Prostate gland (tissue), 2 donors: ENCODE measurements at regions not wholly inside any gene's neighbourhood (a gene's known extent, or its start where the extent isn't known, plus 50 kb on each side); places are given as distances from the start of the nearest gene placed in this dataset.

ENCODE experiments used
- DNase-seq: peaks from one replicate; pipeline ENCODE4 v3.0.0-alpha.2; 2019; ENCODE audit warnings: low spot score
- H3K27ac ChIP-seq, 2 donors: fragments of 200-600 bp; sonication (generic); 2 replicates each; pipeline ENCODE4 v1.5.1; 2017 to 2019
- H3K27me3 ChIP-seq: fragments of 200-600 bp; sonication (generic); replicated peaks from 2 replicates; pipeline ENCODE4 v1.5.1; 2019; ENCODE audit not compliant: insufficient read depth
- H3K36me3 ChIP-seq, 2 donors: fragments of 200-600 bp; sonication (generic); 1 replicate in 1 of 2; 2 replicates in 1 of 2; pipeline versions ENCODE4 v1.5.1 to v1.8.1; 2017 to 2019
- H3K4me1 ChIP-seq: fragments of 200-600 bp; sonication (generic); replicated peaks from 2 replicates; pipeline ENCODE4 v1.5.1; 2019
- H3K4me3 ChIP-seq, 2 donors: fragments of 200-600 bp; sonication (generic); 2 replicates each; pipeline ENCODE4 v1.5.1; 2017 to 2019
- H3K9me3 ChIP-seq: fragments of 200-600 bp; sonication (generic); 2 replicates; pipeline ENCODE4 v1.5.1; 2017
- POLR2A ChIP-seq: fragments of 450-650 bp; IDR thresholded peaks from one replicate; pipeline ENCODE4 v1.6.1; 2016; ENCODE audit warnings: antibody characterized with exemption, mild to moderate bottlenecking
- POLR2AphosphoS5 ChIP-seq: sonication (generic); formaldehyde crosslinking; IDR thresholded peaks from one replicate; pipeline ENCODE4 v1.6.1; 2017; ENCODE audit warnings: antibody characterized with exemption
- WGBS: methylation state at CpG from one replicate; pipeline ENCODE4 v1.1.5; 2018; 5-methylcytosine and 5-hydroxymethylcytosine counted together
- intact Hi-C: fragments of 100-400 bp; cut with DNase I; formaldehyde crosslinking; loops from one replicate; pipeline ENCODE4 v1.14.2; 2022
- TF ChIP-seq, protein P1 (sequence below), 4 experiments: fragments of 200-600 bp in 2 of 4; fragments of 450-650 bp in 2 of 4; sonication (generic) in 2 of 4; IDR thresholded peaks; 1 replicate in 3 of 4; 2 replicates in 1 of 4; pipeline ENCODE4 v1.5.1; 2016 to 2019; ENCODE audit warnings: antibody characterized with exemption in 4 of 4, mild to moderate bottlenecking in 2 of 4, moderate library complexity in 2 of 4

GRCh38 chr10:78147202-78147601 is 113.5 kb downstream of the RPS24 start:
- intact Hi-C loops, result no loop called here
- Histone ChIP-seq H3K4me1 (no peaks in the 10 kb centered on the region), H3K36me3 (no peaks in the 10 kb centered on the region), H3K27ac (no peak overlapping the region), H3K9me3 (no peaks in the 10 kb centered on the region), H3K27me3 (no peaks in the 10 kb centered on the region), H3K4me3 (no peak overlapping the region)
- DNase-seq, result no peak
- TF ChIP-seq, protein P1, sequence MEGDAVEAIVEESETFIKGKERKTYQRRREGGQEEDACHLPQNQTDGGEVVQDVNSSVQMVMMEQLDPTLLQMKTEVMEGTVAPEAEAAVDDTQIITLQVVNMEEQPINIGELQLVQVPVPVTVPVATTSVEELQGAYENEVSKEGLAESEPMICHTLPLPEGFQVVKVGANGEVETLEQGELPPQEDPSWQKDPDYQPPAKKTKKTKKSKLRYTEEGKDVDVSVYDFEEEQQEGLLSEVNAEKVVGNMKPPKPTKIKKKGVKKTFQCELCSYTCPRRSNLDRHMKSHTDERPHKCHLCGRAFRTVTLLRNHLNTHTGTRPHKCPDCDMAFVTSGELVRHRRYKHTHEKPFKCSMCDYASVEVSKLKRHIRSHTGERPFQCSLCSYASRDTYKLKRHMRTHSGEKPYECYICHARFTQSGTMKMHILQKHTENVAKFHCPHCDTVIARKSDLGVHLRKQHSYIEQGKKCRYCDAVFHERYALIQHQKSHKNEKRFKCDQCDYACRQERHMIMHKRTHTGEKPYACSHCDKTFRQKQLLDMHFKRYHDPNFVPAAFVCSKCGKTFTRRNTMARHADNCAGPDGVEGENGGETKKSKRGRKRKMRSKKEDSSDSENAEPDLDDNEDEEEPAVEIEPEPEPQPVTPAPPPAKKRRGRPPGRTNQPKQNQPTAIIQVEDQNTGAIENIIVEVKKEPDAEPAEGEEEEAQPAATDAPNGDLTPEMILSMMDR (IDR thresholded peaks at IDR 0.05), result no peak
- TF ChIP-seq POLR2AphosphoS5 (no peak), POLR2A (no peak)

DNA sequence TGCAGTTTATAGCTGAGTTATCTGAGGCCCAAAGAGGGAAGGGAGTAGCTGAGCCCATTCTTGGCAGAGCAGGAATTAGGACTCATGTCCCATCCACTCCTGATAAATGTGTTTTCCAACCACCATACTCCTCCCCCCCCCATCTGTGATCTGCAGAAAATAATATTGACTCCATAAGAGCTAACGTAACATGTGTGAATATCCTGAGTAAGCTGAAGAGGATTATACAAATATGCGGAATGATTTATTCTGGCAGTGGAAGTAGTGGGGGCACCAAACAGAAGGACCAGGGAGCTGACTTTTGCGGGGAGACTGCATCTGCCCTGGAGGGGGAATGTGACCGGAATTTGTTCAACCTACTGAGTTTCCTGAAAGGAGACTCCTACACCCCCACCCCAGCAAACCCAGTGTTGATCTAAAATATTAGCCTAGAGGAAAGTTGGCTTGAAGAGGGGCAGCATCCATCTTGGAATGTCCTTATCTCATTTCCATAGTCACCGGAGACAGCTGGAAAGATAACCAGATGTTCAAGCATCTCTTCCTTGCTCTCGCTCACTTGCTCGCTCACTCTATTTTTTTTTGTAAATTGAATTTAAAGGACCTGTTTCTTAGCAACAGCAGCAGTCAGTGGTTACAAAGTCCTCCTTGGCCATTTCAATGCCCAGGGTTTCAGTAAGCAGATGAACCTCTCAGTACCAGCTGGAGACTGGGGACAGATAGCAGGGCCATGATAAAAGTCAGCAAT is 114.7 kb downstream of the RPS24 start:
- H3K27ac ChIP-seq, result no peak overlapping the region
- no peak overlapping the region for H3K4me3 ChIP-seq
- H3K9me3 ChIP-seq, result no peaks in the 10 kb centered on the region
- WGBS, result 88% methylated on average over 7 of the region's 7 CpGs
- DNase-seq, result no peak
- intact Hi-C loops, result no loop called here
- no peaks in the 10 kb centered on the region for H3K27me3 ChIP-seq
- TF ChIP-seq, protein P1 (IDR thresholded peaks at IDR 0.05), result no peak
- no peak for TF ChIP-seq POLR2A
- no peak for TF ChIP-seq POLR2AphosphoS5
- H3K36me3 ChIP-seq, result no peaks in the 10 kb centered on the region
- H3K4me1 ChIP-seq, result no peaks in the 10 kb centered on the region

- TF ChIP-seq, protein P1 (IDR thresholded peaks at IDR 0.05), result no peak
- no peak for TF ChIP-seq POLR2AphosphoS5
- TF ChIP-seq POLR2A, result no peak
- no peaks in the 10 kb centered on the region for H3K36me3 ChIP-seq
- no peaks in the 10 kb centered on the region for H3K9me3 ChIP-seq
- WGBS, result 37% methylated on average over 4 of the region's 4 CpGs
- H3K4me3 ChIP-seq, result no peak overlapping the region
- no peak for DNase-seq
- no peaks in the 10 kb centered on the region for H3K27me3 ChIP-seq
- intact Hi-C loops, result no loop called here
- no peak overlapping the region for H3K27ac ChIP-seq
- H3K4me1 ChIP-seq, result no peaks in the 10 kb centered on the region
Measured at GRCh38 chr10:78148961-78149612, 115.4 kb downstream of the RPS24 start.

GRCh38 chr10:78150756-78151155 is 117.1 kb downstream of the RPS24 start:
- TF ChIP-seq POLR2AphosphoS5 (no peak), POLR2A (no peak)
- TF ChIP-seq, protein P1 (IDR thresholded peaks at IDR 0.05), result no peak
- 91% methylated on average over 4 of the region's 4 CpGs for WGBS
- intact Hi-C loops, result no loop called here

GRCh38 chr10:78155722-78156121 is 122.1 kb downstream of the RPS24 start:
- Histone ChIP-seq H3K27ac (no peak overlapping the region), H3K27me3 (no peaks in the 10 kb centered on the region), H3K36me3 (no peaks in the 10 kb centered on the region), H3K9me3 (no peaks in the 10 kb centered on the region), H3K4me3 (no peak overlapping the region), H3K4me1 (no peaks in the 10 kb centered on the region)
- WGBS, result 88% methylated on average over 2 of the region's 2 CpGs
- DNase-seq, result no peak
- TF ChIP-seq, protein P1 (IDR thresholded peaks at IDR 0.05), result no peak
- TF ChIP-seq POLR2A (no peak), POLR2AphosphoS5 (no peak)
- intact Hi-C loops, result no loop called here

More at GRCh38 chr10:78150756-78151155, 117.1 kb downstream of the RPS24 start:
- H3K36me3 ChIP-seq, result no peaks in the 10 kb centered on the region
- H3K4me3 ChIP-seq, result no peak overlapping the region
- no peak for DNase-seq
- H3K9me3 ChIP-seq, result no peaks in the 10 kb centered on the region
- no peaks in the 10 kb centered on the region for H3K4me1 ChIP-seq
- no peak overlapping the region for H3K27ac ChIP-seq
- H3K27me3 ChIP-seq, result no peaks in the 10 kb centered on the region
